ENCODE measurements at regions not wholly inside any gene's neighbourhood (a gene's known extent, or its start where the extent isn't known, plus 50 kb on each side); places are given as distances from the start of the nearest gene placed in this dataset.

DNA sequence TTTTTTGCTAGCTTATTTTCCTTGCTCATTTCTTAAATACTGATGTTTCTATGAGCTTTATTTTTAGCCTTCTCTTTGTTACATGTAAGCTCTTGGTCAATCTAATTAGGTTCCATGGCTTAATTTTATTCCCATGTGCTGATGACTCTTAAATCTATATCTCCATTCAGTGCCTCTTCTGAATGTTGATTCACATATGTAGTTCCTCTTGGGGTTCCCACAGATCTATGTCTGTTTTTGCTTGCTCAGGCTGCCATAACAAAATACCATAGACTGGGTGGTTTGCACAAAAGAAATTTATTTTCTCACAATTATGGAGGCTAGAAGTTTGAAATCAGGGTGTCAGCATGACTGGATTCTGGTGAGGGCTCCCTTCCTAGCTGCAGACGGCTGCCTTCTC lies 58.3 kb upstream of the PLA2G4A start:
- POLR2A ChIA-PET (ENCODE audit: unreplicated experiment), result no interaction called here
- H3K4me2 ChIP-seq, result no peak overlapping the region

DNA sequence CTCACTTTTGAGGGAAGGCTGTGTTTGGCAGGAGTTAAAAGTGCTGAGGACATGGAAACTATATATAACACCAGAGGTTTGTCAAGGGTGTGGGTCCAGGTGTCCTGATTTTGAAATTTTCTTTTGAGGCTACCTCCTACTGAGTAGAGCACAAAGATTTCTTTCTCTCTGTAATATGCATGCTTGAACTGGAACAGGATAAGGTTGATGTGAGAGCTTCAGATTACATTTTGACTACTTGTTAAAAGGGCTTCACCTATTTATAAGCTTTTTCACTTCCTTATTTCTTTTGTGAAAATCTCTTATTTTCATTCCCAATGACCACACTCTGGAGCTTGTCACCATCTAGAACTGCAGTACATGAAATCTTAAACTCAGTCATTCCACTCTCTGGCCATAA lies 59.8 kb upstream of the PLA2G4A start:
- Histone ChIP-seq H2AFZ (no peak overlapping the region), H4K20me1 (ENCODE audit: insufficient read depth) (no peaks in the 10 kb centered on the region), H3K9me2 (ENCODE audit: insufficient read depth) (no peaks in the 10 kb centered on the region), H3K36me3 (ENCODE audit: low read depth) (no peaks in the 10 kb centered on the region), H3K79me2 (ENCODE audit: low read depth) (no peaks in the 10 kb centered on the region), H3K4me1 (replicated peaks; ENCODE audit: insufficient read depth) (no peaks in the 10 kb centered on the region), H3K9me3 (ENCODE audit: insufficient read depth, low read depth) (no peaks in the 10 kb centered on the region), H3K4me3 (no peak overlapping the region), H3K4me2 (no peak overlapping the region), H3K27me3 (ENCODE audit: insufficient read depth, low read depth) (no peaks in the 10 kb centered on the region), H3F3A (ENCODE audit: insufficient read depth, low read depth) (no peaks in the 10 kb centered on the region), H3K27ac (no peak overlapping the region)
- ChIA-PET POLR2A (ENCODE audit: unreplicated experiment) (interaction anchor here (0.6 kb wide), 1 partner anchor 388 kb away, joined by 9 read pairs; no protein-coding TSS in a partner anchor), CTCF (no interaction called here)
- intact Hi-C loops (cut with micrococcal nuclease; ENCODE audit: unreplicated experiment), result no loop called here
- TF ChIP-seq EZH2 (IDR thresholded peaks at IDR 0.05; ENCODE audit: low read depth), result no peak
- TF ChIP-seq, protein P1, sequence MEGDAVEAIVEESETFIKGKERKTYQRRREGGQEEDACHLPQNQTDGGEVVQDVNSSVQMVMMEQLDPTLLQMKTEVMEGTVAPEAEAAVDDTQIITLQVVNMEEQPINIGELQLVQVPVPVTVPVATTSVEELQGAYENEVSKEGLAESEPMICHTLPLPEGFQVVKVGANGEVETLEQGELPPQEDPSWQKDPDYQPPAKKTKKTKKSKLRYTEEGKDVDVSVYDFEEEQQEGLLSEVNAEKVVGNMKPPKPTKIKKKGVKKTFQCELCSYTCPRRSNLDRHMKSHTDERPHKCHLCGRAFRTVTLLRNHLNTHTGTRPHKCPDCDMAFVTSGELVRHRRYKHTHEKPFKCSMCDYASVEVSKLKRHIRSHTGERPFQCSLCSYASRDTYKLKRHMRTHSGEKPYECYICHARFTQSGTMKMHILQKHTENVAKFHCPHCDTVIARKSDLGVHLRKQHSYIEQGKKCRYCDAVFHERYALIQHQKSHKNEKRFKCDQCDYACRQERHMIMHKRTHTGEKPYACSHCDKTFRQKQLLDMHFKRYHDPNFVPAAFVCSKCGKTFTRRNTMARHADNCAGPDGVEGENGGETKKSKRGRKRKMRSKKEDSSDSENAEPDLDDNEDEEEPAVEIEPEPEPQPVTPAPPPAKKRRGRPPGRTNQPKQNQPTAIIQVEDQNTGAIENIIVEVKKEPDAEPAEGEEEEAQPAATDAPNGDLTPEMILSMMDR (conservative IDR thresholded peaks at IDR 0.05), result no peak
- no TSS peak for BruUV-seq (replicated peaks)
- DNase-seq, result no peak

More for the DNA sequence above, 58.3 kb upstream of the PLA2G4A start:
- H3K27ac ChIP-seq, result no peak overlapping the region
- H4K20me1 ChIP-seq (ENCODE audit: insufficient read depth), result no peaks in the 10 kb centered on the region
- TF ChIP-seq, protein P1 (conservative IDR thresholded peaks at IDR 0.05), result no peak
- no peak for TF ChIP-seq EZH2 (IDR thresholded peaks at IDR 0.05; ENCODE audit: low read depth)
- no peaks in the 10 kb centered on the region for H3K4me1 ChIP-seq (replicated peaks; ENCODE audit: insufficient read depth)
- no peak for DNase-seq
- no TSS peak for BruUV-seq (replicated peaks)
- H3K4me3 ChIP-seq, result no peak overlapping the region
- H2AFZ ChIP-seq, result no peak overlapping the region
- intact Hi-C loops (cut with micrococcal nuclease; ENCODE audit: unreplicated experiment), result no loop called here
- no peaks in the 10 kb centered on the region for H3K9me3 ChIP-seq (ENCODE audit: insufficient read depth, low read depth)
- CTCF ChIA-PET, result no interaction called here
- no peaks in the 10 kb centered on the region for H3K36me3 ChIP-seq (ENCODE audit: low read depth)
- H3K9me2 ChIP-seq (ENCODE audit: insufficient read depth), result no peaks in the 10 kb centered on the region
- H3K79me2 ChIP-seq (ENCODE audit: low read depth), result no peaks in the 10 kb centered on the region
- no peaks in the 10 kb centered on the region for H3K27me3 ChIP-seq (ENCODE audit: insufficient read depth, low read depth)
- H3F3A ChIP-seq (ENCODE audit: insufficient read depth, low read depth), result no peaks in the 10 kb centered on the region

DNA sequence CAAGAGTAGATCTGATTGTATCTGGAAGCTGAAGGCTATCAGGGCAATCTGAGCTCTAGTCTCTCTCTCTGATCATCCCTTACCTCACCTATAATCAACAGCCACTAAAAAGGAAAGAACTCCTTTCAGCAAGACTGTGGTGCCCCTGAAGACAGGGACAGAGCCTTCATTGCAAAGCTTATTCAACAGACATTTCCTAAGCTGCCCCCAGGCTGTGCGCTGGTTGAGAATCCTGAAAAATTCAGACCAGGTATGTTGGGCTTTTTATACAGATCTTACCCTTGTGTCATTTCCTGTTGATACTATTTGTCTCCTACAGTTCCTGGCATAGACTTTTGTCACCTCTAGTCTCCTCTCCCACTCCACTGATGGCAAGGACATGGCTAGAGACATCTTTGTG lies 63.3 kb upstream of the PLA2G4A start:
- no peak for DNase-seq
- POLR2A ChIA-PET (ENCODE audit: unreplicated experiment), result no interaction called here

DNA sequence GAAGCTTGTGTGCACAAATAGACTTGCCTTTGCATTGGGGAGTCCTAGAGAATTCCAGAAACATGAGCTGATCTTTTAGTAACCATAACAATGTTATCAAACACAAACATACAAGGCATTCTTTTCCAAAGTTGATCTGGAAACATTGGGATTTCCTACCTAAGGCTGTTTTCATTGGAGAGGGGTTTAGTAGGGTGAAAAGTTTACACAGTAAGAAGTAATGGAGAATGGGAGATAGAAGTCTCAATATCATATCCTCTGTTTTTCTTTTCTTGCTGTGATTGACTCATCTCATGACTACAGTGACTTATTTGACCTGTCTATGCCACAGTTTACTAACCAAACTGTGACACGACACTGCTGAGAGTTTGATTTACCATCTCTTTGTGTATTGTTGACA lies 65.6 kb upstream of the PLA2G4A start:
- H3K9me2 ChIP-seq (ENCODE audit: insufficient read depth), result no peaks in the 10 kb centered on the region
- H3K79me2 ChIP-seq (ENCODE audit: low read depth), result no peaks in the 10 kb centered on the region
- H3K27ac ChIP-seq, result no peak overlapping the region
- DNase-seq, result no peak
- no peak for TF ChIP-seq EZH2 (IDR thresholded peaks at IDR 0.05; ENCODE audit: low read depth)
- TF ChIP-seq, protein P1 (conservative IDR thresholded peaks at IDR 0.05), result no peak
- H3K4me1 ChIP-seq (replicated peaks; ENCODE audit: insufficient read depth), result no peaks in the 10 kb centered on the region
- H3F3A ChIP-seq (ENCODE audit: insufficient read depth, low read depth), result no peaks in the 10 kb centered on the region
- ChIA-PET CTCF (no interaction called here), POLR2A (ENCODE audit: unreplicated experiment) (no interaction called here)
- H3K4me2 ChIP-seq, result no peak overlapping the region
- no peaks in the 10 kb centered on the region for H3K9me3 ChIP-seq (ENCODE audit: insufficient read depth, low read depth)
- BruUV-seq (replicated peaks), result no TSS peak
- no peaks in the 10 kb centered on the region for H3K36me3 ChIP-seq (ENCODE audit: low read depth)
- H4K20me1 ChIP-seq (ENCODE audit: insufficient read depth), result no peaks in the 10 kb centered on the region; the same call in 1 of the 2 replicates
- intact Hi-C loops (cut with micrococcal nuclease; ENCODE audit: unreplicated experiment), result no loop called here
- no peaks in the 10 kb centered on the region for H3K27me3 ChIP-seq (ENCODE audit: insufficient read depth, low read depth)
- H3K4me3 ChIP-seq, result no peak overlapping the region
- no peak overlapping the region for H2AFZ ChIP-seq

More for the DNA sequence above, 63.3 kb upstream of the PLA2G4A start:
- H3K4me1 ChIP-seq (replicated peaks; ENCODE audit: insufficient read depth), result no peaks in the 10 kb centered on the region
- no peaks in the 10 kb centered on the region for H3K27me3 ChIP-seq (ENCODE audit: insufficient read depth, low read depth)
- H3K4me3 ChIP-seq, result no peak overlapping the region
- TF ChIP-seq EZH2 (IDR thresholded peaks at IDR 0.05; ENCODE audit: low read depth), result no peak
- CTCF ChIA-PET, result no interaction called here
- intact Hi-C loops (cut with micrococcal nuclease; ENCODE audit: unreplicated experiment), result no loop called here
- no peaks in the 10 kb centered on the region for H3K9me3 ChIP-seq (ENCODE audit: insufficient read depth, low read depth)
- no peaks in the 10 kb centered on the region; the same call in 1 of the 2 replicates for H4K20me1 ChIP-seq (ENCODE audit: insufficient read depth)
- H3F3A ChIP-seq (ENCODE audit: insufficient read depth, low read depth), result no peaks in the 10 kb centered on the region
- H3K9me2 ChIP-seq (ENCODE audit: insufficient read depth), result no peaks in the 10 kb centered on the region
- no TSS peak for BruUV-seq (replicated peaks)
- no peaks in the 10 kb centered on the region for H3K79me2 ChIP-seq (ENCODE audit: low read depth)
- H2AFZ ChIP-seq, result no peak overlapping the region
- no peaks in the 10 kb centered on the region for H3K36me3 ChIP-seq (ENCODE audit: low read depth)
- no peak overlapping the region for H3K4me2 ChIP-seq
- H3K27ac ChIP-seq, result no peak overlapping the region

All from PC-9 (cell line).